CD4-positive, CD25-positive, alpha-beta regulatory T cell (primary cell): ENCODE measurements at regions not wholly inside any gene's neighbourhood (a gene's known extent, or its start where the extent isn't known, plus 50 kb on each side); places are given as distances from the start of the nearest gene placed in this dataset.
A peak's percentile ranks its signal among the peaks of the same experiment; 100 is the strongest.

Source experiments
- ATAC-seq, 2 donors: fragments of 150-1000 bp; cut with Tn5 transposase; one replicate each; pipeline ENCODE4 v1.10.0; 2021; ENCODE audit warnings: low read depth in 2 of 2, moderate number of reproducible peaks in 2 of 2, moderate library complexity in 1 of 2
- DNase-seq, 3 donors: peaks; one replicate each; pipeline versions ENCODE4 v3.0.0 to v3.0.0-alpha.2; 2012 to 2022; ENCODE audit warnings: mixed read lengths in 1 of 3
- H3K27ac ChIP-seq: one replicate; pipeline ENCODE4 v1.7.0; 2013; ENCODE audit warnings: mild to moderate bottlenecking, low read length; ENCODE audit not compliant: insufficient read depth, poor library complexity, severe bottlenecking
- H3K27me3 ChIP-seq: one replicate; pipeline ENCODE4 v1.7.0; 2013; ENCODE audit warnings: low read length; ENCODE audit not compliant: control insufficient read depth, insufficient read depth
- H3K36me3 ChIP-seq: one replicate; pipeline ENCODE4 v1.7.0; 2013; ENCODE audit warnings: mild to moderate bottlenecking, low read length, moderate library complexity; ENCODE audit not compliant: control insufficient read depth, insufficient read depth
- H3K4me1 ChIP-seq: 2 replicates; pipeline ENCODE4 v1.7.0; 2013; ENCODE audit warnings: mild to moderate bottlenecking, low read length; ENCODE audit not compliant: insufficient read depth, control insufficient read depth, poor library complexity, severe bottlenecking
- H3K4me3 ChIP-seq: one replicate; pipeline ENCODE4 v1.7.0; 2013; ENCODE audit warnings: low read depth, mild to moderate bottlenecking, low read length, moderate library complexity
- H3K9me3 ChIP-seq, 2 experiments: 1 replicate in 1 of 2; 2 replicates in 1 of 2; pipeline ENCODE4 v1.7.0; 2013; ENCODE audit warnings: low read length in 2 of 2, mild to moderate bottlenecking in 1 of 2, moderate library complexity in 1 of 2; ENCODE audit not compliant: control insufficient read depth in 2 of 2
- H3K27ac Mint-ChIP-seq, 3 donors: one replicate each; pipeline ENCODE4 v1.8.0; 2020 to 2022; ENCODE audit warnings: mild to moderate bottlenecking in 3 of 3, mixed read lengths in 3 of 3, moderate library complexity in 2 of 3
- H3K27me3 Mint-ChIP-seq: one replicate; pipeline ENCODE4 v1.8.0; 2022; ENCODE audit warnings: mild to moderate bottlenecking, mixed read lengths
- H3K36me3 Mint-ChIP-seq: one replicate; pipeline ENCODE4 v1.8.0; 2020; ENCODE audit warnings: mixed read lengths
- H3K4me1 Mint-ChIP-seq, 4 donors: one replicate each; pipeline ENCODE4 v1.8.0; 2020 to 2022; ENCODE audit warnings: mixed read lengths in 4 of 4, mild to moderate bottlenecking in 1 of 4
- H3K4me3 Mint-ChIP-seq, 4 donors: one replicate each; pipeline ENCODE4 v1.8.0; 2020 to 2022; ENCODE audit warnings: mild to moderate bottlenecking in 4 of 4, mixed read lengths in 4 of 4, moderate library complexity in 3 of 4
- H3K9me3 Mint-ChIP-seq, 7 donors: one replicate each; pipeline ENCODE4 v1.8.0; 2020 to 2022; ENCODE audit warnings: mixed read lengths in 7 of 7, mild to moderate bottlenecking in 3 of 7, moderate library complexity in 2 of 7

- Mint-ChIP-seq H3K36me3 (no peaks in the 10 kb centered on the region), H3K4me1 (no peaks in the 10 kb centered on the region), H3K27ac (no peak overlapping the region), H3K9me3 (peaks cover 0 to 9% (median 4%) of the 10 kb centered on the region in 7 donors), H3K4me3 (no peak overlapping the region), H3K27me3 (peaks cover 9% of the 10 kb centered on the region)
- H3K27ac ChIP-seq = no peak overlapping the region
- H3K36me3 ChIP-seq = no peaks in the 10 kb centered on the region
- H3K9me3 ChIP-seq = peaks cover 0 to 7% of the 10 kb centered on the region in 2 experiments
- ATAC-seq = no peak
- H3K4me3 ChIP-seq = no peak overlapping the region
- DNase-seq = no peak
- H3K27me3 ChIP-seq = no peaks in the 10 kb centered on the region
- H3K4me1 ChIP-seq = no peaks in the 10 kb centered on the region
Measured at GRCh38 chr9:71498691-71499090, 269.6 kb downstream of the CEMIP2 start.

GRCh38 chr9:71490810-71491209 is 277.5 kb downstream of the CEMIP2 start:
- H3K27ac ChIP-seq = no peak overlapping the region
- no peak for ATAC-seq
- no peak overlapping the region for H3K27ac Mint-ChIP-seq
- peaks cover 0 to 5% (median 0%) of the 10 kb centered on the region in 7 donors for H3K9me3 Mint-ChIP-seq
- H3K36me3 Mint-ChIP-seq = no peaks in the 10 kb centered on the region
- H3K27me3 ChIP-seq = peaks cover 2% of the 10 kb centered on the region
- no peaks in the 10 kb centered on the region for H3K9me3 ChIP-seq
- H3K4me3 Mint-ChIP-seq = no peak overlapping the region
- H3K4me1 Mint-ChIP-seq = no peaks in the 10 kb centered on the region
- peaks cover 17% of the 10 kb centered on the region for H3K27me3 Mint-ChIP-seq
- no peaks in the 10 kb centered on the region for H3K36me3 ChIP-seq
- no peak overlapping the region for H3K4me3 ChIP-seq
- H3K4me1 ChIP-seq = no peaks in the 10 kb centered on the region
- DNase-seq = peak in 1 of 3 donors; percentile 5

GRCh38 chr9:71487061-71487460 is 281.3 kb downstream of the CEMIP2 start:
- H3K27ac ChIP-seq = no peak overlapping the region
- Mint-ChIP-seq H3K27ac (no peak overlapping the region), H3K4me3 (no peak overlapping the region), H3K9me3 (peaks cover 0 to 1% (median 0%) of the 10 kb centered on the region in 7 donors), H3K4me1 (no peaks in the 10 kb centered on the region), H3K36me3 (no peaks in the 10 kb centered on the region), H3K27me3 (peaks cover 11% of the 10 kb centered on the region)
- no peaks in the 10 kb centered on the region for H3K4me1 ChIP-seq
- H3K27me3 ChIP-seq = peaks cover 2% of the 10 kb centered on the region
- H3K4me3 ChIP-seq = no peak overlapping the region
- ATAC-seq = no peak
- DNase-seq = no peak
- H3K9me3 ChIP-seq = no peaks in the 10 kb centered on the region
- no peaks in the 10 kb centered on the region for H3K36me3 ChIP-seq

GRCh38 chr9:71485326-71485725 is 283.0 kb downstream of the CEMIP2 start:
- Mint-ChIP-seq H3K36me3 (no peaks in the 10 kb centered on the region), H3K4me1 (no peaks in the 10 kb centered on the region), H3K27me3 (peaks cover 11% of the 10 kb centered on the region), H3K27ac (no peak overlapping the region), H3K9me3 (peaks cover 0 to 1% (median 0%) of the 10 kb centered on the region in 7 donors), H3K4me3 (no peak overlapping the region)
- DNase-seq (no peak), ATAC-seq (no peak)
- no peak overlapping the region for H3K4me3 ChIP-seq
- no peaks in the 10 kb centered on the region for H3K27me3 ChIP-seq
- H3K9me3 ChIP-seq = no peaks in the 10 kb centered on the region
- no peak overlapping the region for H3K27ac ChIP-seq
- no peaks in the 10 kb centered on the region for H3K36me3 ChIP-seq
- no peaks in the 10 kb centered on the region for H3K4me1 ChIP-seq

GRCh38 chr9:71483436-71483835 is 284.9 kb downstream of the CEMIP2 start:
- H3K27me3 Mint-ChIP-seq = peaks cover 10% of the 10 kb centered on the region
- no peak overlapping the region for H3K27ac Mint-ChIP-seq
- DNase-seq (no peak), ATAC-seq (no peak)
- H3K4me1 Mint-ChIP-seq = no peaks in the 10 kb centered on the region
- Histone ChIP-seq H3K4me3 (no peak overlapping the region), H3K4me1 (no peaks in the 10 kb centered on the region), H3K27ac (no peak overlapping the region), H3K36me3 (no peaks in the 10 kb centered on the region), H3K9me3 (no peaks in the 10 kb centered on the region), H3K27me3 (no peaks in the 10 kb centered on the region)
- H3K9me3 Mint-ChIP-seq = peaks cover 0 to 1% (median 0%) of the 10 kb centered on the region in 7 donors
- H3K4me3 Mint-ChIP-seq = no peak overlapping the region
- H3K36me3 Mint-ChIP-seq = no peaks in the 10 kb centered on the region

GRCh38 chr9:71479621-71480020 is 288.7 kb downstream of the CEMIP2 start:
- H3K4me1 Mint-ChIP-seq = no peaks in the 10 kb centered on the region

GRCh38 chr9:71472400-71472799 is 295.9 kb downstream of the CEMIP2 start:
- no peak for DNase-seq
- Mint-ChIP-seq H3K4me3 (no peak overlapping the region), H3K36me3 (no peaks in the 10 kb centered on the region), H3K4me1 (no peaks in the 10 kb centered on the region), H3K27ac (no peak overlapping the region), H3K9me3 (peaks cover 0 to 10% (median 1%) of the 10 kb centered on the region in 7 donors), H3K27me3 (peaks cover 10% of the 10 kb centered on the region)
- ATAC-seq = no peak
- Histone ChIP-seq H3K27me3 (no peaks in the 10 kb centered on the region), H3K9me3 (no peaks in the 10 kb centered on the region), H3K27ac (no peak overlapping the region), H3K4me3 (no peak overlapping the region), H3K36me3 (no peaks in the 10 kb centered on the region), H3K4me1 (no peaks in the 10 kb centered on the region)

More at GRCh38 chr9:71479621-71480020, 288.7 kb downstream of the CEMIP2 start:
- H3K27me3 Mint-ChIP-seq = no peaks in the 10 kb centered on the region
- no peaks in the 10 kb centered on the region for H3K36me3 Mint-ChIP-seq
- H3K27ac ChIP-seq = no peak overlapping the region
- H3K36me3 ChIP-seq = no peaks in the 10 kb centered on the region
- H3K4me3 ChIP-seq = no peak overlapping the region
- DNase-seq = no peak
- H3K9me3 Mint-ChIP-seq = peaks cover 0 to 1% (median 0%) of the 10 kb centered on the region in 7 donors
- ATAC-seq = no peak
- no peak overlapping the region for H3K4me3 Mint-ChIP-seq
- no peaks in the 10 kb centered on the region for H3K4me1 ChIP-seq
- H3K9me3 ChIP-seq = no peaks in the 10 kb centered on the region
- no peak overlapping the region for H3K27ac Mint-ChIP-seq
- H3K27me3 ChIP-seq = peaks cover 3% of the 10 kb centered on the region

- no peak for ATAC-seq
- no peaks in the 10 kb centered on the region for H3K9me3 ChIP-seq
- no peaks in the 10 kb centered on the region for H3K4me1 ChIP-seq
- Mint-ChIP-seq H3K27ac (no peak overlapping the region), H3K9me3 (peaks cover 0 to 1% (median 0%) of the 10 kb centered on the region in 7 donors), H3K4me3 (no peak overlapping the region), H3K4me1 (no peaks in the 10 kb centered on the region), H3K36me3 (no peaks in the 10 kb centered on the region), H3K27me3 (no peaks in the 10 kb centered on the region)
- H3K4me3 ChIP-seq = no peak overlapping the region
- H3K27ac ChIP-seq = no peak overlapping the region
- no peaks in the 10 kb centered on the region for H3K27me3 ChIP-seq
- no peaks in the 10 kb centered on the region for H3K36me3 ChIP-seq
- DNase-seq = no peak
Measured at GRCh38 chr9:71465392-71465791, 302.9 kb downstream of the CEMIP2 start.
